T-helper 1 cell (primary cell): ENCODE measurements at regions not wholly inside any gene's neighbourhood (a gene's known extent, or its start where the extent isn't known, plus 50 kb on each side); places are given as distances from the start of the nearest gene placed in this dataset.

Experiments
- DNase-seq, 5 donors: peaks; one replicate each; pipeline ENCODE4 v3.0.0-alpha.2; 2012 to 2020

- no peak for DNase-seq
Measured at GRCh38 chr9:134502809-134503211, 138.8 kb upstream of the COL5A1 start.

DNA sequence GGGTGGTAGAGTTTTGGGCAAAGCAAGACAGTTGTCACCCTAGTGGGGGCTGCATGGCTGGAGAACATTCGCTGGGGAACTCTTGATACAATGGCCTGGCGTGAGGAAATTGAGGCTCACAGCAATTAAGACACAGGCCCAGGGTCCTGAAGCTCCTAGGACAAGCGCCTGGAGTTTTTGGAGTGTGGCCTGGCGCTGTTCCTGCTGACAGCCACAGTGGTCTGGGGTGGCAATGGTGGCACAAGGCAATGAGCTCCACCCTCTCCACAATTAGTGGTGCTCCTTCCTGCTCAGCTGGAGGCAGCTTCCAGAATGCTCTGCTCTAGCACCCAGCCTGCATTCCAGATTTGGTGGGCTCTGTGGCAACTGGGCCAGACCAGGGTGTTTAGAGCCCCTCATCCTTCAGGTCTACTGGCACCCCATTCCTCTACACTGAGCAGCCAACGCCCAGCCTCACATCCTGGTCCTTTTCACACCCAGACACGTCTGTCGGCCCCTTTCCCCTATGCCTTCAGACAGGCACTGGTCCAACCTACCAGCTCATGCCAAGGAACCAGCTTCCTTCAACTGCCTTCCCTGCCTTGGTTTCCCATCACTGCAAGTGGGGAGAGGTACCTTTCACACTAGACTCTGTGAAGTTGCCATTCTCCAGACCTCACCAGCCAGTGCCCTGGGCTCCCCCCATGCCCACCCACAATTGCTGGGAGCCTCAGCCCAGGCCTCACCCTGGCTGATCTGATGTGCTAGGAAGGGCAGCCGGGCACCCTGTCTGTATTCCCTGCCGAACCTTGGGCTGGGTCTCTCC lies 138.1 kb upstream of the COL5A1 start:
- no peak for DNase-seq

- no peak for DNase-seq
Measured at GRCh38 chr9:134504106-134504385, 137.6 kb upstream of the COL5A1 start.

GRCh38 chr9:134505032-134505431 lies 136.6 kb upstream of the COL5A1 start:
- no peak for DNase-seq

GRCh38 chr9:134509281-134509680 lies 132.3 kb upstream of the COL5A1 start:
- DNase-seq, result no peak

DNA sequence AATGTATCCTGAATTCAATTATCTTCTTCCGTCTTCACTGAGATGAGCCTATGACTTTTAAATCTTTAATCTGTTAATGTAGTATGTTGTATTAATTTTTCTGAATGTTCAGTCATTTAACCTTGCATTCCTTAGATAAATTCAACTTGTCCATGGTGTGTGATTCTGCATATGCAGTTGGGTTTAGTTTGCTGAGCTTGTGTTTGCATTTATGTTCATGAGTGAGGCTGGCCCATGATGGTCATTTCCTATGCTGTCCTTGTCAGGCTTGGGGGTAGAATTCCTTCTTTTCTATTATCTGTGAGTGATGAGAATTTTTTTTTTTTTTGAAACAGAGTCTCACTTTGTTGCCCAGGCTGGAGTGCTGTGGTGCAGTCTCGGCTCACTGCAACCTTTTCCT lies 131.8 kb upstream of the COL5A1 start:
- DNase-seq, result no peak

DNA sequence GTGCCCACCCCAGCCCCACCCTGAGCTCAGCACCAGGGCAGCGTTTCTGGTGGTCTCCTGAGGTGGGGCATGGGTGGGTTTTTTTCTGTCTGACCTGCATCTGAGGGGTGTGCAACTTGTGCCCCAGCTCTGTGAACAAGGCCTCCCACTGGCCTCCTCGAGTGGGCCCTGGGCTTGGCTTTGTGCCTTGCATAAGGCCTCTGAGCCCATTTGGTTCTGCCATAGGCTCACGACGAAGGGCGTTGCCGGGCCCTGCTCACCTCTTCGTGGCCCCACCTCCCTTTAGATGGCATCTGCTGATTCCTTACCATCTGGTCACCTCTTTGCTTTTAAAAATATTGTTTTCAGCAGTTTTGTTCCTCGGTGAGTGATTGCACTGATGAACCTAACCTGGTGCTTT lies 127.1 kb upstream of the COL5A1 start:
- no peak for DNase-seq

DNA sequence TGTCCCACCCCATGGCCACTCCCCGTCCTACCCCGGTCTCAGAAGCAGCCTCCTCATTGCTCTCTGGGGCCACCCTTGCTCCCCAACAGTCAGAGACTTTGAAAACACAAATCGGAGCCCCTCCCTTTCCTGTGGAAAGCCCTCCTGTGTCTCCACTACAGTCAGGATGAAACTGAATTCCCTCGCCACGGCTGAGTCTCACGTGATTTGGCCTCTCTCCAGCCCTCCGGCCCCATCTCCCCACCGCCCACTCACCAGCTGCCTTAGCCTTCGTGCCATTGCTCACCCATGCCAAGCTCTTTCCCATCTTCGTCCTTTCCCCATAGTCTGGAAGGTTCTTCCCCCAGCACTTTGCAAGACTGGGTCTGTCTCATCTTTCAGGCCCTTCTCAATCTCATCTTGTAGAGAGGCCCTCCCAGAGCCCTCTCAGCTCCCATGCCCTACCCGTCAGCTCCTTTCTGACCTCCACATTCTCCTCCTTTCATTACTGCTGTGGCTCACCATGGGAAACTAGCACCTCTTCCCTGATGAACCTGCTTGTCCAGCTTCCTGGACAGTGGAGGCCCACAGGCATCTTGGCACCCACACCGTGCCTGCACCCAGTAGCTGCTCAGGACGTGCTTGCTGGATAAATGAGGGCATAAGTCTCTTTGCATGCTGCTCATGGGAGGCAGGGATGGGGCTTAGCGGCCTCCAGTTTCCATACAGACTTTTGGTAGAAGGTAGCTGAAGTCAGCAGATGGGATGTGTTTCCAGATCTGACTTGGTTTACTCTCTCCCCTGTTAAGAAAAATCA lies 126.4 kb upstream of the COL5A1 start:
- no peak for DNase-seq

- no peak for DNase-seq
Measured at GRCh38 chr9:134516464-134516863, 125.1 kb upstream of the COL5A1 start.

DNA sequence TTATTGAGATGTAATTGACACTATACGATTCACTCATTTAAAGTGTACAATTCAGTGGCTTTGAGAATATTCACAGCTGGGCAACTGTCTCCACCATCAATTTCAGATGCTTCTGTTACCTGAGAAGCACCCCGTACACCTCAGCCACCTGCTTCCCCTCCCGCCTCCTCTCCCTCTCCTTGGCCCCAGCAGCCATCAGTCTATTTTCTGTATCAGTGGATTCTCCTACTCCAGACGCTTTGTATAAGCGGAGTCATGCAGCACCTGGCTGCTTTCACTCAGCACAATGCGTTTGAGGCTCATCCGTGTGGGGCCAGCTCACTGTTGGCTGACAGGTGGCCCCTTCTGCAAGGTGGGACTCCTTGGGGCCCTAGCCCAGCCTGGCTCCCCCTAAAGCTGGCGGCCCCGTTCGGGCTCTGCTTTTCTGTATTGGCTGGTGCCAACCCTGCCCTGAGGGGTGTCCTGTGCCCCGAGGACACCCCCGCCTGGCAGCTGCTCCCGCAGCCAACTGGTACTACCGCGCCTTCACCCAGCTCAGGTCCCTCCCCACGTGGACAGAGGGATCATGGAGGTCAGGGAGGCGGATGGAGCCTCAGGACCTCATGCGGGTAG lies 124.4 kb upstream of the COL5A1 start:
- no peak for DNase-seq

DNA sequence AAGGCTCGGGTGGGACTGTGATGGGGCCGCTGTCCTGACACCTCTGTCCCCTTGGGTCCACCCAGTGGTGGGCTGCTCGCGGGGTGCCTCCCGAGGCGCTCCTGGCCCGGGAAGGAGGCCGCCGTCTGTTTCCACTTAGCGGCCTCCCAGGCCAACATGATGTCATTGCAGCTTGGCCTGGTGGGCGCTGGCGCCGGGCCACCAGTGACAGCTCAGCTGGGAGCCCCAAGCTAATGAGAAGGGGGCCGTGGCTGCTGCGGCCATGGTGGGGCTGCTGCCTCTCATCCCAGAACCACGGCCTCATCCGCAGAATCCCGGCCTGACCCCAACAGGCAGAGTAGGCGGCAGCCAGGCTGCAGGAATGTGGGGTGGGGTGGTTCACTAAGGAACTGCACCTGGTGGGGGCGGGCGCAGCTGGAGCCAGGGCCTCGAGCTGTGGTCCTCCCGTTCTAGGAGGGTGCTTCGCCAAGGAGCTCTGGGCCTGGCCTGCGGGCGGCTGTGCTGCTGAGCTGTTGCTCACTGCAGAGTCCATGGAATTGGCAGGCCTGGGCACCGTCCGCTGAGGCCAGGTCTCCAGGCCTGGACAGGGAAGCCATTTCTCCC lies 123.5 kb upstream of the COL5A1 start:
- DNase-seq, result no peak

GRCh38 chr9:134519375-134520070 lies 122.1 kb upstream of the COL5A1 start:
- DNase-seq, result no peak

DNA sequence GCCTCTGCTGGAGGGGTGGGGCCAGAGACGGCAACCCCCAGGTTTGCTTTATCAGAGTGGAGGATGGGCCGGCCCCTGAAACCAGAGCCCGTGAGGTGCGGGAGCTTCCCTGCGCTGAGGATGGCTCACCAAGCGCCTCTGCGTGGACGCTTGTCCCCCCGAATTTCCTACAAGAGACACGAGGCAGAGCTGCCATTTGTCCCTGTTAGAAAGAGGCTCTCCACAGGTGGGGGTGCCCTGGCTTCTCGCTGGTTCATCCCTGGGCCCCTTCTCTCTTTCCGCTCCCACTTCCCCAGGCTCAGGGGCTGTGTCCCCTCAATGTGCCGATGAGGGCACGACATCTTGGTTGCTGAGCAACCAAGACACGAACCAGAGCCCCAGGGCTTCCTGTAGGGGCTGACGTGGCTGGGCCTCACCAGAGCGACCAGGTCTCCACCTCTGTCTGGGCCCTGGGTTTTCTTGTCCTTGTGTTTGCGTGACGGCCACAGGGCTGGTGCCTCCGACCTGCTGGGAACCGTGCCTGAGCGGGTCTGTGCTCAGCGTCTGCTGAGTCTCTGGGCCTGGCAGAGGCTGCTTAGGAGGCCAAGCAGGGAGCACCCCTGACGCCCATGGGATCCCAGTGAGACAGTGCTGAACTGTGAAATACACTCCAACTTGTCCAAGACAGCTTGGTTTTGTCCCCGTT lies 119.6 kb upstream of the COL5A1 start:
- no peak for DNase-seq

- DNase-seq, result no peak
Measured at GRCh38 chr9:134522502-134522848, 119.1 kb upstream of the COL5A1 start.

GRCh38 chr9:134522976-134523375 lies 118.6 kb upstream of the COL5A1 start:
- DNase-seq, result no peak

DNA sequence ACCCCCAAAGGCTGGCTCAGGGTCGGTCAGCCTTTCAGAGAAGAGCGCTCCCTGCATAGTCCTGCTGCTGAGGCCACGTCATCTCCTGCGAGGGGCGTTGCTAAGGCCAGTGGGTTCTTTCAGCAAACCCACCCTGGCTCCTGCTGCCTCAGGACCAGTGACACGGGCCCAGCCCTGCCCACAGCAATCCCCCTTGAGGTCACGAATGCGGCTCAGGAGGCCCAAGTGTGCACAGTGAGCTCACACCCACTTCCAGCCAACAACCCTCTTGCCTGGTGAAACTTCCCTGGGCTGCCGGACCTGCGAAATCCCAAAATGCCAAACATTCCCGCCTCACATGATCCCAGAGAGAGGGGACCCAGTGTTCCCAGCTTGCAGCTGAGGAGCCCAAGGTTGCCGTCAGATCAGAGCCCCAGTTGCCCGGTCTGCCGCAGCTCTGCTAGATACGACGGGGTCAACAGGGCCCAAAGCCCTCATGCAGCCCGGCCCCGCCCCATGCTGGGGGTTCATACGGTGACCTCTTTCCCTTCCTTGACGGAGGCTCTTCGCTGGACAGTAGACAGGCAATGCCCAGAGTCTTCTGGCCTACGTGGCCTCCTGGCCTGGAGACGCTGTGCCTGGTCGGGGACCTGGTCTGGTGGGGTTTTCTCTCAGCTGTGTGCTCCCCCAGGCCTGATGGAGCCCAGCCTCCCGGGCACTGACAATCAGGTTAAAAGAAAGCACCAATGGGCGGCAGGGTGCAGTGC lies 116.4 kb upstream of the COL5A1 start:
- no peak for DNase-seq

DNA sequence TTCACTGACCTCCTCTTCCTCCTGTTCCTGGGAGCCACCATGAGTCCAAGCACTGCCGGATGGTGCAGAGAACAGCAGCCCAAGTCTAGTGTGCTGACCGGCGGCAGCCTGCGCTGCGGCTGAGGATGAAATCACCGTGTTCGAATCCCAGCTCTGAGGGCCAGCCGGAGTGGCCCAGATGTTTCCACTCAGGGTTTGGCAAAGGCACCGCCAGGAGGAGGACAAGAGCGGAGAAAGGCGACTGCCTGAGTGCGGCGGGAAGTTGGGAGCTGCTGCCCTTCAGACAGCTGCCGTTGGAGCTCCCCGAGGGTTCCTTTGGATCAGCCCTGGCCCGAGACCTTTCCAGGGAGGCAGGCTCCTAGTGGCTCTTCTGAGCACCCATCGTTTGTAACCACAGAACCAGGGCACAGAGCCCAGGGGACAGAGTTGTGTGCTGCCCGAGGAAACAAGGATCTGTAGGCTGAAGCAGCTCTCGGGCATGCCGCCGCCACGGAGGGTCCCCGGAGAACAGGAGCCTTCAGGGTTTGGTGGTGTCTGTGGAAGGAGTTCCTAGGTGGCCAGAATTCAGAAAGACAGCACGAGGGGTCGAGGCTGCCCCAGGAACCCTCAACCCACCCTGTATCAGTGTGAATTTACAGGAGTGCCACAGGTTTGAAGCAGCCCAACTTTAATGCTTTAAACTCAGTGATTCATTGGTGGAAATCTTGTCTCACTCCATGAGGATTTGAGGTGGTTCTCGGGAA lies 115.6 kb upstream of the COL5A1 start:
- DNase-seq, result no peak

DNA sequence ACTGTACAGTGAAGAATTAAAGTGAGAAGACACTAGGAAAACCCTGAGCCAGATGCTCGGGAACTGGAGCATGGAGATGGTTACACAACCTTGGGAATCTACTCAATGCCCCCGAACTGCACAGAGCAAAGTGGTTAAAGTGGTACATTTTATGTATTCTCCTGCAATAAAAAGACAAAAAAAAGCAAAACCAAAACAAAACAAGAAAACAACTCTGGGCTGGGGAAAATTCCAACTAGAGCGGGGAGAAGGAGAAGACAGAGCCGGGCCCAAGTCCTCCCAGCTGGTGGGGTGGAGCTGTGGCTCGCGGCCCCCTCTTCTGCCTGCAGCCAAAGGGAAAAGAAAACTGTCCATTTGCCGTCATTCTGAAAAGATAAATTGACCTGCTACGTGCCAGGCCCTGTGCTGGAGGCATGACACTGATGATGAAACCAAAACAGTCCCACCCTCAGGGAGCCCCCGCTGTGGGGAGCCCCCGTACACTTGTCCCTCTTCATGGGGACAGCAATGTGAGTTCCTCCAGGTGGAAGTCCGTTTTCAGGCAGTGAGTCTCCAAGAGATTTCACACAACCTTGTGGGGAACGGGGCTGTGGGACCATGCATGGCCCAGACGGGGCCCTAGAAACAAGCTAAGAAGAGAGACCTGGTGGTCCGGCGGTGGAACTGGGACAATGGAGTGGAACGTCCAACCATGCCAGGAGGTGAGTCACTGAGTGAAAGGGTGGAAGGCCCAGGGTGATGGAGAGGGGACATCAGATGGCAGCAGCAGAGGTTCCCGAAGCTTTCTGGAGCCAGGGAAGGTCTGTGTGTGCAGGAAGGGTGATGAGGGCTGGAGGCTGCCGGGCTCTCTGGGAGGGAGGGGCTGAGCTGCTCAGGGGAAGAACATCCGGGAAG lies 114.8 kb upstream of the COL5A1 start:
- DNase-seq, result no peak

- no peak for DNase-seq
Measured at GRCh38 chr9:134530724-134531123, 110.9 kb upstream of the COL5A1 start.
